GM19240 (cell line): ENCODE measurements at regions not wholly inside any gene's neighbourhood (a gene's known extent, or its start where the extent isn't known, plus 50 kb on each side); places are given as distances from the start of the nearest gene placed in this dataset.

Experiments used
- DNase-seq: peaks from one replicate; pipeline ENCODE4 v3.0.0; 2011; ENCODE audit warnings: low spot score; ENCODE audit not compliant: insufficient read length

GRCh38 chr5:126182971-126183695 lies 240.1 kb upstream of the GRAMD2B start:
- no peak for DNase-seq

- no peak for DNase-seq
Measured at GRCh38 chr5:126184474-126184873, 238.7 kb upstream of the GRAMD2B start.

GRCh38 chr5:126186210-126186609 lies 237.0 kb upstream of the GRAMD2B start:
- no peak for DNase-seq

- no peak for DNase-seq
Measured at GRCh38 chr5:126188804-126189203, 234.4 kb upstream of the GRAMD2B start.

- DNase-seq: no peak
Measured at GRCh38 chr5:126189231-126189630, 234.0 kb upstream of the GRAMD2B start.

- no peak for DNase-seq
Measured at GRCh38 chr5:126189862-126190261, 233.3 kb upstream of the GRAMD2B start.

GRCh38 chr5:126192226-126192625 lies 231.0 kb upstream of the GRAMD2B start:
- no peak for DNase-seq

- DNase-seq: no peak
Measured at GRCh38 chr5:126195410-126196100, 227.7 kb upstream of the GRAMD2B start.

GRCh38 chr5:126198531-126198930 lies 224.7 kb upstream of the GRAMD2B start:
- DNase-seq: no peak

GRCh38 chr5:126199467-126199866 lies 223.7 kb upstream of the GRAMD2B start:
- DNase-seq: no peak

GRCh38 chr5:126208691-126209090 lies 214.5 kb upstream of the GRAMD2B start:
- DNase-seq: no peak

GRCh38 chr5:126210955-126211354 lies 212.3 kb upstream of the GRAMD2B start:
- DNase-seq: no peak

GRCh38 chr5:126219616-126220015 lies 203.6 kb upstream of the GRAMD2B start:
- DNase-seq: no peak

- no peak for DNase-seq
Measured at GRCh38 chr5:126220725-126221124, 202.5 kb upstream of the GRAMD2B start.

GRCh38 chr5:126228934-126229333 lies 194.3 kb upstream of the GRAMD2B start:
- no peak for DNase-seq

- DNase-seq: no peak
Measured at GRCh38 chr5:126233256-126233655, 190.0 kb upstream of the GRAMD2B start.

GRCh38 chr5:126234563-126235195 lies 188.5 kb upstream of the GRAMD2B start:
- DNase-seq: no peak

GRCh38 chr5:126235628-126236027 lies 187.6 kb upstream of the GRAMD2B start:
- DNase-seq: no peak

GRCh38 chr5:126236994-126237393 lies 186.2 kb upstream of the GRAMD2B start:
- no peak for DNase-seq

GRCh38 chr5:126248611-126249010 lies 174.6 kb upstream of the GRAMD2B start:
- DNase-seq: no peak

- DNase-seq: no peak
Measured at GRCh38 chr5:126251024-126251423, 172.2 kb upstream of the GRAMD2B start.

GRCh38 chr5:126253406-126253805 lies 169.8 kb upstream of the GRAMD2B start:
- DNase-seq: no peak
